ENCODE measurements at regions not wholly inside any gene's neighbourhood (a gene's known extent, or its start where the extent isn't known, plus 50 kb on each side); places are given as distances from the start of the nearest gene placed in this dataset.

DNA sequence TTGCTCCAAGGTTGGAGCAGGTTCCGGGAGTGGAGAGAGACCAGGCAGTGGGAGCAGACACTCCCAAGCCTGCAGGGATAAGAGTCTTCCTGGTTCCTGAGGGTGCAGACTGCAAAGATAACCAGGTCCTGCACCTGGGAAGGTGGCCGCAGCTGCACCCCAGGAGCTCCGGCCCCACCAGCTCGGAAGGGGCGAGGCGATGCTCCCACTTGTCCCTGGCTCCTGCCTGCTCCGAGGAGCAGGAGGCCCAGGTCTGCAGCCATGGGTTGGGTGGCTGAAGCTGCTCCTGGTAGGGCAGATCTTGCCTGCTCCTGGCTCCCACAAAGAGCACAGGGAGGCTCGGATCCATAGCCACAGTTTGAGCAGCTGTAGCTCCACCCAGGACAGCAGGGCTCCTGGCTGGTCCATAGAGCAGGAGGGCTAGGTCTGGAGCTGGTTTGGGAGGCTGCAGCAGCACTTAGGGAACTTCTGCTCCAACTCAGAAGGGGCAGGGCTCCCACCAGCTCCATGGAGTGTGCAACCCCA is 251.6 kb upstream of the GPC6 start:
- TF ChIP-seq, protein P1, sequence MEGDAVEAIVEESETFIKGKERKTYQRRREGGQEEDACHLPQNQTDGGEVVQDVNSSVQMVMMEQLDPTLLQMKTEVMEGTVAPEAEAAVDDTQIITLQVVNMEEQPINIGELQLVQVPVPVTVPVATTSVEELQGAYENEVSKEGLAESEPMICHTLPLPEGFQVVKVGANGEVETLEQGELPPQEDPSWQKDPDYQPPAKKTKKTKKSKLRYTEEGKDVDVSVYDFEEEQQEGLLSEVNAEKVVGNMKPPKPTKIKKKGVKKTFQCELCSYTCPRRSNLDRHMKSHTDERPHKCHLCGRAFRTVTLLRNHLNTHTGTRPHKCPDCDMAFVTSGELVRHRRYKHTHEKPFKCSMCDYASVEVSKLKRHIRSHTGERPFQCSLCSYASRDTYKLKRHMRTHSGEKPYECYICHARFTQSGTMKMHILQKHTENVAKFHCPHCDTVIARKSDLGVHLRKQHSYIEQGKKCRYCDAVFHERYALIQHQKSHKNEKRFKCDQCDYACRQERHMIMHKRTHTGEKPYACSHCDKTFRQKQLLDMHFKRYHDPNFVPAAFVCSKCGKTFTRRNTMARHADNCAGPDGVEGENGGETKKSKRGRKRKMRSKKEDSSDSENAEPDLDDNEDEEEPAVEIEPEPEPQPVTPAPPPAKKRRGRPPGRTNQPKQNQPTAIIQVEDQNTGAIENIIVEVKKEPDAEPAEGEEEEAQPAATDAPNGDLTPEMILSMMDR (conservative IDR thresholded peaks at IDR 0.05), result no peak
- TF ChIP-seq EZH2 (IDR thresholded peaks at IDR 0.05; ENCODE audit: low read depth), result no peak
